SK-N-SH treated with all-trans-retinoic acid at 6 μM for 48 hours (cell line): ENCODE measurements at regions not wholly inside any gene's neighbourhood (a gene's known extent, or its start where the extent isn't known, plus 50 kb on each side); places are given as distances from the start of the nearest gene placed in this dataset.
"Not testable (repeated sequence)": the region's sequence is repeated elsewhere in the genome, so short reads cannot be mapped to it uniquely, and the experiment has no call there.

Source experiments
- ATAC-seq: fragments of 200-7000 bp; cut with Tn5 transposase; 3 replicates; pipeline ENCODE4 v1.9.1; 2020; ENCODE audit warnings: mild to moderate bottlenecking, moderate library complexity
- BACH2 ChIP-seq: fragments of 250-450 bp; sonication (Bioruptor Pico); IDR thresholded peaks from 2 replicates; pipeline ENCODE4 v1.9.0; 2021; ENCODE audit warnings: mild to moderate bottlenecking, borderline replicate concordance
- CSDC2 ChIP-seq: fragments of 250-450 bp; sonication (Bioruptor Pico); IDR thresholded peaks from 2 replicates; pipeline ENCODE4 v1.5.0; 2020; ENCODE audit warnings: mild to moderate bottlenecking, moderate library complexity
- ESRRG ChIP-seq: fragments of 250-450 bp; sonication (Bioruptor Pico); IDR thresholded peaks from 2 replicates; pipeline ENCODE4 v1.6.1; 2021; ENCODE audit warnings: mild to moderate bottlenecking
- GLIS3 ChIP-seq: fragments of 250-450 bp; sonication (Bioruptor Pico); IDR thresholded peaks from 2 replicates; pipeline ENCODE4 v1.5.0; 2020; ENCODE audit warnings: mild to moderate bottlenecking, moderate library complexity
- ISL1 ChIP-seq: fragments of 250-450 bp; sonication (Bioruptor Pico); IDR thresholded peaks from 2 replicates; pipeline ENCODE4 v2.1.2; 2022; ENCODE audit warnings: mild to moderate bottlenecking, moderate library complexity
- OSR1 ChIP-seq: fragments of 250-450 bp; sonication (Bioruptor Pico); IDR thresholded peaks from 2 replicates; pipeline ENCODE4 v1.8.0; 2022; ENCODE audit warnings: moderate library complexity, mild to moderate bottlenecking, inconsistent platforms
- PPARA ChIP-seq: fragments of 250-450 bp; sonication (Bioruptor Pico); IDR thresholded peaks from 2 replicates; pipeline ENCODE4 v1.5.0; 2020; ENCODE audit warnings: mild to moderate bottlenecking, borderline replicate concordance
- RARB ChIP-seq: fragments of 250-450 bp; sonication (Bioruptor Pico); IDR thresholded peaks from 2 replicates; pipeline ENCODE4 v1.8.0; 2021; ENCODE audit warnings: mild to moderate bottlenecking, moderate library complexity
- TCF4 ChIP-seq: fragments of 250-450 bp; sonication (Bioruptor Pico); IDR thresholded peaks from 2 replicates; pipeline ENCODE4 v1.8.0; 2021; ENCODE audit warnings: mild to moderate bottlenecking, moderate library complexity, borderline replicate concordance
- ZC3H10 ChIP-seq: fragments of 250-450 bp; sonication (Bioruptor Pico); IDR thresholded peaks from 2 replicates; pipeline ENCODE4 v1.5.1; 2021; ENCODE audit warnings: mild to moderate bottlenecking, moderate library complexity
- ZFP3 ChIP-seq: fragments of 250-450 bp; sonication (Bioruptor Pico); IDR thresholded peaks from 2 replicates; pipeline ENCODE4 v1.5.0; 2020; ENCODE audit warnings: mild to moderate bottlenecking, moderate library complexity
- ZNF70 ChIP-seq: fragments of 450-650 bp; formaldehyde crosslinking; IDR thresholded peaks from 2 replicates; pipeline ENCODE4 v1.5.0; 2020; ENCODE audit warnings: mild to moderate bottlenecking, moderate library complexity
- ZNF8 ChIP-seq: fragments of 450-650 bp; formaldehyde crosslinking; IDR thresholded peaks from 2 replicates; pipeline ENCODE4 v1.5.0; 2020; ENCODE audit warnings: mild to moderate bottlenecking, moderate library complexity
- TF ChIP-seq, protein P1 (sequence below): fragments of 250-450 bp; sonication (Bioruptor Pico); IDR thresholded peaks from 2 replicates; pipeline ENCODE4 v1.8.0; 2020; ENCODE audit warnings: mild to moderate bottlenecking, moderate library complexity, borderline replicate concordance
- TF ChIP-seq, protein P2 (sequence below): fragments of 250-450 bp; sonication (Bioruptor Pico); IDR thresholded peaks from 2 replicates; pipeline ENCODE4 v1.8.0; 2021; ENCODE audit warnings: low read depth, mild to moderate bottlenecking, moderate library complexity, borderline replicate concordance
- TF ChIP-seq, protein P3 (sequence below): fragments of 250-450 bp; sonication (Bioruptor Pico); IDR thresholded peaks from 2 replicates; pipeline ENCODE4 v1.5.0; 2020; ENCODE audit warnings: mild to moderate bottlenecking, moderate library complexity
- TF ChIP-seq, protein P4 (sequence below): fragments of 250-450 bp; sonication (Bioruptor Pico); IDR thresholded peaks from 2 replicates; pipeline ENCODE4 v1.5.1; 2020; ENCODE audit warnings: low read depth, mild to moderate bottlenecking, moderate library complexity

DNA sequence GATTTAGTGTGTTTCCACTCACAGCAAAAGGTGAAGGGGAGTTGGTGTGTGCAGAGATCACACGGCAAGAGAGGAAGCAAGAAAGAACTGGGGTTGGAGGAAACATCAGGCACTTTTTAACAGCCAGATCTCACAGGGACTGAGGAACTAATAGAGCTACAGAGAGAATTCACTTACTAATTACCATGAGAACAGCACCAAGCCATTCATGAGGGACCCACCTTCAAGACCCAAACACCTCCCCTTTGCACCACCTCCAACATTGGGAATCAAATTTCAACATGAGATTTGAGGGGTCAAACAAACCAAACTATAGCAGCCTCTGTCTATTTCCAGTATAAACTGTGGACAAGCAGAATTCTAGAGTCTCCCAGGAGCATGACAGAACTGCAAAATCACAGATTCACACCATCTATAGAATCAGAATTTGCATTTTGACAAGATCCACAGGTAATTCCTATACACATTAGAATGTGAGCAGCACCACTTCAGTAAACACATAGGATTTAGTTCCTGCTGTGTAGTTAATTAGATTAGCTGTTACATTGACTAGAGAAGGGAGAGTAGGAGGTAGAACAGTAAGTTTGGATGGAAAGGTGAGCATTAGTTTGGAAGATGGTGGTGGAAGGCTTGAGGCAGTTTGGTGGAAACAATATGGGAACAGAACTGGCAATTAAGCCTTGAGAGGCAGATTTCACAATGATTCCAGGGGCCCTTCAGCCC lies 311.7 kb downstream of the NSUN3 start:
- ATAC-seq, result no peak
- TF ChIP-seq, protein P1, sequence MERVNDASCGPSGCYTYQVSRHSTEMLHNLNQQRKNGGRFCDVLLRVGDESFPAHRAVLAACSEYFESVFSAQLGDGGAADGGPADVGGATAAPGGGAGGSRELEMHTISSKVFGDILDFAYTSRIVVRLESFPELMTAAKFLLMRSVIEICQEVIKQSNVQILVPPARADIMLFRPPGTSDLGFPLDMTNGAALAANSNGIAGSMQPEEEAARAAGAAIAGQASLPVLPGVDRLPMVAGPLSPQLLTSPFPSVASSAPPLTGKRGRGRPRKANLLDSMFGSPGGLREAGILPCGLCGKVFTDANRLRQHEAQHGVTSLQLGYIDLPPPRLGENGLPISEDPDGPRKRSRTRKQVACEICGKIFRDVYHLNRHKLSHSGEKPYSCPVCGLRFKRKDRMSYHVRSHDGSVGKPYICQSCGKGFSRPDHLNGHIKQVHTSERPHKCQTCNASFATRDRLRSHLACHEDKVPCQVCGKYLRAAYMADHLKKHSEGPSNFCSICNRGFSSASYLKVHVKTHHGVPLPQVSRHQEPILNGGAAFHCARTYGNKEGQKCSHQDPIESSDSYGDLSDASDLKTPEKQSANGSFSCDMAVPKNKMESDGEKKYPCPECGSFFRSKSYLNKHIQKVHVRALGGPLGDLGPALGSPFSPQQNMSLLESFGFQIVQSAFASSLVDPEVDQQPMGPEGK (CRISPR knock-in tag), result no peak
- TF ChIP-seq GLIS3 (no peak), BACH2 (CRISPR knock-in tag) (no peak), ISL1 (CRISPR knock-in tag) (no peak), CSDC2 (CRISPR knock-in tag) (no peak), ZFP3 (CRISPR knock-in tag) (no peak), ZNF8 (CRISPR knock-in tag) (no peak), RARB (CRISPR knock-in tag) (no peak), ZC3H10 (CRISPR knock-in tag) (no peak), PPARA (CRISPR knock-in tag) (no peak), ESRRG (CRISPR knock-in tag) (no peak), TCF4 (no peak), OSR1 (CRISPR knock-in tag) (no peak), ZNF70 (CRISPR knock-in tag) (no peak)
- TF ChIP-seq, protein P2, sequence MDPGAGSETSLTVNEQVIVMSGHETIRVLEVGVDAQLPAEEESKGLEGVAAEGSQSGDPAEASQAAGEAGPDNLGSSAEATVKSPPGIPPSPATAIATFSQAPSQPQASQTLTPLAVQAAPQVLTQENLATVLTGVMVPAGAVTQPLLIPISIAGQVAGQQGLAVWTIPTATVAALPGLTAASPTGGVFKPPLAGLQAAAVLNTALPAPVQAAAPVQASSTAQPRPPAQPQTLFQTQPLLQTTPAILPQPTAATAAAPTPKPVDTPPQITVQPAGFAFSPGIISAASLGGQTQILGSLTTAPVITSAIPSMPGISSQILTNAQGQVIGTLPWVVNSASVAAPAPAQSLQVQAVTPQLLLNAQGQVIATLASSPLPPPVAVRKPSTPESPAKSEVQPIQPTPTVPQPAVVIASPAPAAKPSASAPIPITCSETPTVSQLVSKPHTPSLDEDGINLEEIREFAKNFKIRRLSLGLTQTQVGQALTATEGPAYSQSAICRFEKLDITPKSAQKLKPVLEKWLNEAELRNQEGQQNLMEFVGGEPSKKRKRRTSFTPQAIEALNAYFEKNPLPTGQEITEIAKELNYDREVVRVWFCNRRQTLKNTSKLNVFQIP (CRISPR knock-in tag), result no peak
- TF ChIP-seq, protein P3, sequence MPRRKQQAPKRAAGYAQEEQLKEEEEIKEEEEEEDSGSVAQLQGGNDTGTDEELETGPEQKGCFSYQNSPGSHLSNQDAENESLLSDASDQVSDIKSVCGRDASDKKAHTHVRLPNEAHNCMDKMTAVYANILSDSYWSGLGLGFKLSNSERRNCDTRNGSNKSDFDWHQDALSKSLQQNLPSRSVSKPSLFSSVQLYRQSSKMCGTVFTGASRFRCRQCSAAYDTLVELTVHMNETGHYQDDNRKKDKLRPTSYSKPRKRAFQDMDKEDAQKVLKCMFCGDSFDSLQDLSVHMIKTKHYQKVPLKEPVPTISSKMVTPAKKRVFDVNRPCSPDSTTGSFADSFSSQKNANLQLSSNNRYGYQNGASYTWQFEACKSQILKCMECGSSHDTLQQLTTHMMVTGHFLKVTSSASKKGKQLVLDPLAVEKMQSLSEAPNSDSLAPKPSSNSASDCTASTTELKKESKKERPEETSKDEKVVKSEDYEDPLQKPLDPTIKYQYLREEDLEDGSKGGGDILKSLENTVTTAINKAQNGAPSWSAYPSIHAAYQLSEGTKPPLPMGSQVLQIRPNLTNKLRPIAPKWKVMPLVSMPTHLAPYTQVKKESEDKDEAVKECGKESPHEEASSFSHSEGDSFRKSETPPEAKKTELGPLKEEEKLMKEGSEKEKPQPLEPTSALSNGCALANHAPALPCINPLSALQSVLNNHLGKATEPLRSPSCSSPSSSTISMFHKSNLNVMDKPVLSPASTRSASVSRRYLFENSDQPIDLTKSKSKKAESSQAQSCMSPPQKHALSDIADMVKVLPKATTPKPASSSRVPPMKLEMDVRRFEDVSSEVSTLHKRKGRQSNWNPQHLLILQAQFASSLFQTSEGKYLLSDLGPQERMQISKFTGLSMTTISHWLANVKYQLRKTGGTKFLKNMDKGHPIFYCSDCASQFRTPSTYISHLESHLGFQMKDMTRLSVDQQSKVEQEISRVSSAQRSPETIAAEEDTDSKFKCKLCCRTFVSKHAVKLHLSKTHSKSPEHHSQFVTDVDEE, result no peak
- TF ChIP-seq, protein P4, sequence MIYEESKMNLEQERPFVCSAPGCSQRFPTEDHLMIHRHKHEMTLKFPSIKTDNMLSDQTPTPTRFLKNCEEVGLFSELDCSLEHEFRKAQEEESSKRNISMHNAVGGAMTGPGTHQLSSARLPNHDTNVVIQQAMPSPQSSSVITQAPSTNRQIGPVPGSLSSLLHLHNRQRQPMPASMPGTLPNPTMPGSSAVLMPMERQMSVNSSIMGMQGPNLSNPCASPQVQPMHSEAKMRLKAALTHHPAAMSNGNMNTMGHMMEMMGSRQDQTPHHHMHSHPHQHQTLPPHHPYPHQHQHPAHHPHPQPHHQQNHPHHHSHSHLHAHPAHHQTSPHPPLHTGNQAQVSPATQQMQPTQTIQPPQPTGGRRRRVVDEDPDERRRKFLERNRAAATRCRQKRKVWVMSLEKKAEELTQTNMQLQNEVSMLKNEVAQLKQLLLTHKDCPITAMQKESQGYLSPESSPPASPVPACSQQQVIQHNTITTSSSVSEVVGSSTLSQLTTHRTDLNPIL (CRISPR knock-in tag), result no peak

DNA sequence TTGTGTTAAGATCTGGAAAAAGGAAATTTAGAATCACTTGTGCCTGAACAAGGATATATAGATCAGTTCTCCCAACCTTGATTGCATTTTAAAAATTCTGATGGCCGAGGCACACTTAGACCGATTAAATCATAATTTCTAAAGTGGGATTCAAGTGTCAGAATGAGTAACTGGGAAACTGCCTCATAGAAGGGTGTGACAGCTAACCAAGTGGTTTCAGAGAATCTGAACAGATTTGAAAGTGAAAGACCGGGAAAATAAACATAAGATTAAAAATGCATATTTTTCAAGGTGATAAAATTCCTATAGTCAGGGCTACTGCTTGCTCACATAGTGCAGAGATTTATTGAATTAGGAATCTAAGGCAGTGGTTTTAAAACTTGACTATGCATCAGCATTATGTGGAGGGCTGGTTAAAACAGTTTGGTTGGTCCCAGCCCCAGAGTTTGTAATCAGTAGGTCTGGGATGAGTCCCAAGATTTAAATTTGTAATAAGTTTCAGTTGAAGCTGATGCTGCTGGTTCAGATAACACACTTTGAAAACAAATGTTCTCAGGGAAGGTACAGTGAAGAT lies 314.3 kb downstream of the NSUN3 start:
- not testable (repeated sequence) for ATAC-seq

DNA sequence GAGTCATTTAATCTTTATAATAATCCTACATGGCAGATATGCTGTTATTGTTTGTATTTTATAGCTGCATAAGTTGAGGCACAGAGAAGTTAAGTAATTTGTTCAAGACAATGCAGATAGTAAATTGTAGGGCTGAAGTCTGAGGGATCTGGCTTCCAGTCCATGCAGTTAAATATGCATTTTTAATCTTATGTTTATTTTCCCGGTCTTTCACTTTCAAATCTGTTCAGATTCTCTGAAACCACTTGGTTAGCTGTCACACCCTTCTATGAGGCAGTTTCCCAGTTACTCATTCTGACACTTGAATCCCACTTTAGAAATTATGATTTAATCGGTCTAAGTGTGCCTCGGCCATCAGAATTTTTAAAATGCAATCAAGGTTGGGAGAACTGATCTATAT lies 315.0 kb downstream of the NSUN3 start:
- ATAC-seq, result not testable (repeated sequence)

DNA sequence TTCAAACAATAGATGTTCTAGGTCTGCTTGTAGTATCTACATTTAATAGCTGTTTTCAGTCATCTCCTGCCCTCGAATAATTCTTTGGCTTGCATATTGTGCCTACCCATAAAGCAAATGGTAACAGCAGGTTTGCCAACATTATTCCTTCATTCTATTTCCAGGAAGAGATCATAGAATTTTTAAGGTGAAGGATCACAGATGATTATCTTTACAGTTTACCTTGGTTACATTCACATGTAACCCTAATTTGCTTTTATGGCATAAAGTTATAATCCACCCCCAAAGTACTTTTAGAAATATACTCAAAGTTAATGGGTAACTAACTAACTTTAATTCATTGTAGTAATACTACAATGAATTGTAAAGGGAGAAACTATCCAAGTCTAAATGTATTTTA lies 315.5 kb downstream of the NSUN3 start:
- ATAC-seq, result no peak
- no peak for TF ChIP-seq BACH2 (CRISPR knock-in tag)
- TF ChIP-seq, protein P3, result no peak
